BE2C (cell line): ENCODE measurements at regions not wholly inside any gene's neighbourhood (a gene's known extent, or its start where the extent isn't known, plus 50 kb on each side); places are given as distances from the start of the nearest gene placed in this dataset.

ENCODE experiments used
- DNase-seq: peaks from one replicate; pipeline ENCODE4 v3.0.0-alpha.2; 2020
- H3K27me3 ChIP-seq: fragments of 250-450 bp; sonication (Bioruptor Pico); 2 replicates; pipeline ENCODE4 v1.5.1; 2020; ENCODE audit warnings: mild to moderate bottlenecking
- H3K36me3 ChIP-seq: fragments of 250-450 bp; sonication (Bioruptor Pico); 2 replicates; pipeline ENCODE4 v1.5.1; 2020; ENCODE audit warnings: mild to moderate bottlenecking
- H3K4me1 ChIP-seq: fragments of 250-450 bp; sonication (Bioruptor Pico); 2 replicates; pipeline ENCODE4 v1.5.1; 2020
- H3K4me3 ChIP-seq: 2 replicates; pipeline ENCODE4 v1.5.1; 2011; ENCODE audit warnings: low read depth, low read length
- H3K9me3 ChIP-seq: fragments of 250-450 bp; sonication (Bioruptor Pico); 2 replicates; pipeline ENCODE4 v1.5.1; 2020
- CTCF ChIP-seq: IDR thresholded peaks from 2 replicates; pipeline ENCODE4 v1.5.1; 2012; ENCODE audit warnings: mild to moderate bottlenecking, low read depth, low read length

GRCh38 chr10:55449981-55450380, 649.0 kb upstream of the PCDH15 start:
- DNase-seq = no peak
- TF ChIP-seq CTCF = no peak
- Histone ChIP-seq H3K36me3 (no peaks in the 10 kb centered on the region), H3K4me1 (no peaks in the 10 kb centered on the region), H3K27me3 (no peaks in the 10 kb centered on the region), H3K9me3 (no peaks in the 10 kb centered on the region), H3K4me3 (no peak overlapping the region)

- no peaks in the 10 kb centered on the region for H3K36me3 ChIP-seq
- no peaks in the 10 kb centered on the region for H3K27me3 ChIP-seq
- no peak for DNase-seq
- H3K4me3 ChIP-seq = no peak overlapping the region
- no peaks in the 10 kb centered on the region for H3K9me3 ChIP-seq
- H3K4me1 ChIP-seq = no peaks in the 10 kb centered on the region
- no peak for TF ChIP-seq CTCF
These were observed 645.5 kb upstream of the PCDH15 start for GRCh38 chr10:55446441-55447002.

- Histone ChIP-seq H3K4me3 (no peak overlapping the region), H3K27me3 (no peaks in the 10 kb centered on the region), H3K4me1 (no peaks in the 10 kb centered on the region), H3K9me3 (no peaks in the 10 kb centered on the region), H3K36me3 (no peaks in the 10 kb centered on the region)
- no peak for TF ChIP-seq CTCF
- no peak for DNase-seq
These were observed 640.7 kb upstream of the PCDH15 start for GRCh38 chr10:55441777-55442176.

- H3K36me3 ChIP-seq = no peaks in the 10 kb centered on the region
- no peaks in the 10 kb centered on the region for H3K27me3 ChIP-seq
- H3K9me3 ChIP-seq = no peaks in the 10 kb centered on the region
- no peaks in the 10 kb centered on the region; the same call in 1 of the 2 replicates for H3K4me1 ChIP-seq
- H3K4me3 ChIP-seq = no peak overlapping the region
- DNase-seq = peak; percentile 18
- no peak for TF ChIP-seq CTCF
These were observed 625.1 kb upstream of the PCDH15 start for GRCh38 chr10:55426138-55426537.

GRCh38 chr10:55410415-55410885, 609.4 kb upstream of the PCDH15 start:
- Histone ChIP-seq H3K36me3 (no peaks in the 10 kb centered on the region), H3K4me3 (peak overlapping the region; percentile 35), H3K27me3 (no peaks in the 10 kb centered on the region), H3K9me3 (no peaks in the 10 kb centered on the region), H3K4me1 (peaks cover 14% of the 10 kb centered on the region)
- TF ChIP-seq CTCF = peak; percentile 71
- peak; percentile 82 for DNase-seq

- TF ChIP-seq CTCF = no peak
- Histone ChIP-seq H3K4me3 (no peak overlapping the region), H3K4me1 (peaks cover 20% of the 10 kb centered on the region), H3K27me3 (no peaks in the 10 kb centered on the region), H3K9me3 (no peaks in the 10 kb centered on the region), H3K36me3 (no peaks in the 10 kb centered on the region)
- DNase-seq = peak; percentile 8
These were observed 603.1 kb upstream of the PCDH15 start for GRCh38 chr10:55404094-55404493.
